ENCODE measurements at regions not wholly inside any gene's neighbourhood (a gene's known extent, or its start where the extent isn't known, plus 50 kb on each side); places are given as distances from the start of the nearest gene placed in this dataset.
A peak's percentile ranks its signal among the peaks of the same experiment; 100 is the strongest.

- H3K79me2 ChIP-seq (ENCODE audit: insufficient read depth, low read length), result no peaks in the 10 kb centered on the region
- Mint-ChIP-seq H3K27ac (ENCODE audit: unreplicated experiment) (peak overlapping the region; percentile 81), H3K27me3 (ENCODE audit: low read depth, unreplicated experiment) (peaks cover 18% of the 10 kb centered on the region), H3K9me3 (ENCODE audit: unreplicated experiment) (peaks cover 7% of the 10 kb centered on the region), H3K36me3 (ENCODE audit: low read depth, unreplicated experiment) (no peaks in the 10 kb centered on the region), H3K4me1 (ENCODE audit: low read depth, unreplicated experiment) (no peaks in the 10 kb centered on the region), H3K4me3 (ENCODE audit: unreplicated experiment) (peak overlapping the region; percentile 92)
- no peaks in the 10 kb centered on the region for H3K9me3 ChIP-seq (ENCODE audit: insufficient read depth, low read depth, low read length)
- no peaks in the 10 kb centered on the region for H3K27me3 ChIP-seq (ENCODE audit: insufficient read depth, low read length)
- peak overlapping the region; percentile 85 for H3K4me2 ChIP-seq (ENCODE audit: low read length)
- no peaks in the 10 kb centered on the region for H3K36me3 ChIP-seq (ENCODE audit: insufficient read depth, low read length)
- no peak for DNase-seq (ENCODE audit: low read depth)
- H2AFZ ChIP-seq (ENCODE audit: low read depth, low read length), result no peak overlapping the region
- FAIRE-seq, result no peak
- H3K4me1 ChIP-seq (ENCODE audit: insufficient read depth, low read length), result peaks cover 4% of the 10 kb centered on the region
- H3K27ac ChIP-seq (ENCODE audit: low read depth, low read length), result no peak overlapping the region
- H4K20me1 ChIP-seq (ENCODE audit: insufficient read depth, low read length), result no peaks in the 10 kb centered on the region
- no peak overlapping the region for H3K9ac ChIP-seq (ENCODE audit: low read length)
- TF ChIP-seq EZH2 (IDR thresholded peaks at IDR 0.05; ENCODE audit: insufficient read depth, low read length) (no peak), CTCF (IDR thresholded peaks at IDR 0.05; ENCODE audit: insufficient read depth, low read depth, low read length) (no peak)
- no peak overlapping the region for H3K4me3 ChIP-seq (ENCODE audit: insufficient read depth, low read depth, low read length)
Measured at GRCh38 chr6:27631609-27631916, 158.7 kb upstream of the ZNF184 start.

- Histone ChIP-seq H3K4me3 (ENCODE audit: insufficient read depth, low read depth, low read length) (peak overlapping the region; percentile 54), H4K20me1 (ENCODE audit: insufficient read depth, low read length) (no peaks in the 10 kb centered on the region), H2AFZ (ENCODE audit: low read depth, low read length) (peak overlapping the region; percentile 54), H3K9ac (ENCODE audit: low read length) (peak overlapping the region; percentile 22), H3K27me3 (ENCODE audit: insufficient read depth, low read length) (no peaks in the 10 kb centered on the region), H3K27ac (ENCODE audit: low read depth, low read length) (no peak overlapping the region), H3K36me3 (ENCODE audit: insufficient read depth, low read length) (no peaks in the 10 kb centered on the region), H3K4me1 (ENCODE audit: insufficient read depth, low read length) (peaks cover 4% of the 10 kb centered on the region), H3K79me2 (ENCODE audit: insufficient read depth, low read length) (no peaks in the 10 kb centered on the region), H3K4me2 (ENCODE audit: low read length) (peak overlapping the region; percentile 85), H3K9me3 (ENCODE audit: insufficient read depth, low read depth, low read length) (no peaks in the 10 kb centered on the region)
- DNase-seq (ENCODE audit: low read depth) (peak; percentile 62), FAIRE-seq (no peak)
- peaks cover 5% of the 10 kb centered on the region for H3K9me3 Mint-ChIP-seq (ENCODE audit: unreplicated experiment)
- peaks cover 18% of the 10 kb centered on the region for H3K27me3 Mint-ChIP-seq (ENCODE audit: low read depth, unreplicated experiment)
- H3K36me3 Mint-ChIP-seq (ENCODE audit: low read depth, unreplicated experiment), result no peaks in the 10 kb centered on the region
- H3K27ac Mint-ChIP-seq (ENCODE audit: unreplicated experiment), result peak overlapping the region; percentile 81
- peak overlapping the region; percentile 92 for H3K4me3 Mint-ChIP-seq (ENCODE audit: unreplicated experiment)
- TF ChIP-seq CTCF (IDR thresholded peaks at IDR 0.05; ENCODE audit: insufficient read depth, low read depth, low read length), result no peak
- TF ChIP-seq EZH2 (IDR thresholded peaks at IDR 0.05; ENCODE audit: insufficient read depth, low read length), result no peak
- no peaks in the 10 kb centered on the region for H3K4me1 Mint-ChIP-seq (ENCODE audit: low read depth, unreplicated experiment)
Measured at GRCh38 chr6:27630727-27631608, 158.1 kb upstream of the ZNF184 start.

GRCh38 chr6:27624694-27625262 lies 151.9 kb upstream of the ZNF184 start:
- peaks cover 24% of the 10 kb centered on the region for H3K27me3 Mint-ChIP-seq (ENCODE audit: low read depth, unreplicated experiment)
- Histone ChIP-seq H3K4me1 (ENCODE audit: insufficient read depth, low read length) (no peaks in the 10 kb centered on the region), H2AFZ (ENCODE audit: low read depth, low read length) (no peak overlapping the region), H3K4me2 (ENCODE audit: low read length) (no peak overlapping the region), H3K4me3 (ENCODE audit: insufficient read depth, low read depth, low read length) (no peak overlapping the region), H4K20me1 (ENCODE audit: insufficient read depth, low read length) (no peaks in the 10 kb centered on the region), H3K36me3 (ENCODE audit: insufficient read depth, low read length) (no peaks in the 10 kb centered on the region), H3K27me3 (ENCODE audit: insufficient read depth, low read length) (peaks cover 2% of the 10 kb centered on the region), H3K79me2 (ENCODE audit: insufficient read depth, low read length) (no peaks in the 10 kb centered on the region), H3K9ac (ENCODE audit: low read length) (no peak overlapping the region), H3K9me3 (ENCODE audit: insufficient read depth, low read depth, low read length) (no peaks in the 10 kb centered on the region), H3K27ac (ENCODE audit: low read depth, low read length) (no peak overlapping the region)
- DNase-seq (ENCODE audit: low read depth) (no peak), FAIRE-seq (no peak)
- H3K27ac Mint-ChIP-seq (ENCODE audit: unreplicated experiment), result no peak overlapping the region
- no peak for TF ChIP-seq EZH2 (IDR thresholded peaks at IDR 0.05; ENCODE audit: insufficient read depth, low read length)
- no peak for TF ChIP-seq CTCF (IDR thresholded peaks at IDR 0.05; ENCODE audit: insufficient read depth, low read depth, low read length)
- H3K9me3 Mint-ChIP-seq (ENCODE audit: unreplicated experiment), result no peaks in the 10 kb centered on the region
- no peaks in the 10 kb centered on the region for H3K36me3 Mint-ChIP-seq (ENCODE audit: low read depth, unreplicated experiment)
- no peak overlapping the region for H3K4me3 Mint-ChIP-seq (ENCODE audit: unreplicated experiment)
- H3K4me1 Mint-ChIP-seq (ENCODE audit: low read depth, unreplicated experiment), result no peaks in the 10 kb centered on the region

Data from astrocyte (in vitro differentiated cells and primary cell).